GM18520 (cell line): ENCODE measurements at regions not wholly inside any gene's neighbourhood (a gene's known extent, or its start where the extent isn't known, plus 50 kb on each side); places are given as distances from the start of the nearest gene placed in this dataset.

Source experiments
- ATAC-seq: cut with Tn5 transposase; IDR thresholded peaks from one replicate; pipeline ENCODE4 v1.9.1; 2021; ENCODE audit not compliant: unreplicated experiment

DNA sequence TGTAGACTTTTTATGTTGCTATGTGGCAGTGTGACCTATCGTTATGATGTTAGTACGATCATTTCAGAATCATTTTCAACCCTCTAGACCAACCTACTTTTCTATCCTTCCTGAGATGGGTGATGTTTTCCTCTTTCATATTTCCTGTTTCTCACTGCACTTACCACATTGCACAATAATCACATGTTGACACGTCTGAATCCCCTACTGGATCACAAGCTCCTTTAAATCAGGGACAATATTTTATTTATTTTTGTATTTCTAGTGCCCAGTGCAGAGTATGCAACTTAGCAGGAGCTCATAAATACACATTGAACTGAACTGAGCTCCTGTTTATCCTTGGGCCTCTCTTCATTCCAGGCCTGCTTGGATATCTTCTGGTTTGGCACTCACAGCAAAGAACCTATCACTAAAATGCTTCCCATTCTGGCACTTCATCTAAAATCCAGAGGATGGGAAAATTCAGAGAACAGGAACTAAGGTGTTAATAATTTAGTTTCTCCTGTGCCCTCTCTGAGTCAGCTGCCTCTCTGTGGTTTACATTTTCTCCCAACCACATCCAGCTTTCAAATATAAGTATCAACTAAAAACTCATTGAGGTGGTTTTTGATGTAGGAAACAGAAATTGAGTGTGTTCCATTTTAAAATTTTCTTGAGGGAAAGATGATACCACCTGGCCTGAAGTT lies 69.4 kb upstream of the DYRK2 start:
- ATAC-seq, result no peak

DNA sequence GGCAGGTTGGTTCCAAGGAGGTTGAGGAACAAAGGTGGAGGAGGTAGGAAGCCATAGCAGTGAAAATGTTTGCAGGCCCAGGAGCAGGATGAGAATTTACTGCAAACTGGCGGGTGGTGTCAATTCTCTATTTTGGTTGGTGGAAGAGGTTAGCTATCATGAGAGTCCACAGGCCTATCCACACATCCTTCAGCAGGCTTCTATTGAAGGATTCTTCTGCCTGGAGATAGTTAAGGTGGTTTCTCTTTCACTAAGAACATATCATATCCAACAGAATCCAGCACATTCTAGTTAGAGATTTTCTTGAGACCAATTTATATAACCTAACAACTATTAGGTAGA lies 68.9 kb upstream of the DYRK2 start:
- no peak for ATAC-seq

DNA sequence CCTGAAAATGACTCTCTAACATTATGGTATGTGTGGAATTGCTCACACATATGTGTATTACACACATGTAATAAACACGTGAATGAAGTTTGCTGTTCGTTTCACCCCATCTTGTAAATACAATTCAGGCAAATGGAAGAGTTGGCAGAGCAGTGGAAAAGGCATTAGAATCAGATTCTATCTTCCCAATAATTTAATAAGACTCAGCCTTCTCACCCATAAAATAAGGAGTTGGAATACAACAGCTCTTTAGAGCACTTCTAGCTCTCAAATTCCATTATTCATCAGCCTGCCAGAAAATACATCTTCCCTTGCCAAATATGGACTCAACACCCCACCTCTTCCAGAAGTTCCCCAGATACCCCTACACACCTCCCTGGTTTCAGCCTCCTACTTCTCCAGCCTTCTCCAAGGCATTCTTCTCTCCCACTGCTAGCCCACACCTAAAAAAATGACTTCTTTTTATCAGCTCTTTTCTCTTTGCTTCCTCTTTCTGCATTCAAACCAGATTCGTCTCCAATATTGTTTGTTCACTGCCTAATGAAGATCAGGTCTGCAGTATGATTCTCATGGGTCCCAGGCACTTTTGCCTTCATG lies 66.2 kb upstream of the DYRK2 start:
- no peak for ATAC-seq

DNA sequence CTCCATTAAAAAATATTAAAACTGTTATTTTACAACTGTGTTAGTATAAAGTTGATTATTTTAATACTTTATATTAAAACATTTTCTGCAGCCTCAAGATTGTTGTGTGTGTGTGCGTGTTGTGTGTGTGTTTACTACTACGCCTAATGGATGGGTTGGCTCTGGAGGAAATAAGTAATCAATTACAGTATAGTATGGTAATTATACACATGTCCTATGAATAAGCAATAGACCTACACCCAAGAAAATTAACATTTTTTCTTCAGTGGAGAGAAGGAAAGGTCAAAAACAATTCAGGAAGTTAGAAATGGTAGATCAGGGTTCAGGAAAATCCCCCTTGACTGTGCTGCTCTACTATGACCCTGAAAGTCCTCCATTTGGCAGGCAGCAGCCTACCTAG lies 65.7 kb upstream of the DYRK2 start:
- ATAC-seq, result no peak

DNA sequence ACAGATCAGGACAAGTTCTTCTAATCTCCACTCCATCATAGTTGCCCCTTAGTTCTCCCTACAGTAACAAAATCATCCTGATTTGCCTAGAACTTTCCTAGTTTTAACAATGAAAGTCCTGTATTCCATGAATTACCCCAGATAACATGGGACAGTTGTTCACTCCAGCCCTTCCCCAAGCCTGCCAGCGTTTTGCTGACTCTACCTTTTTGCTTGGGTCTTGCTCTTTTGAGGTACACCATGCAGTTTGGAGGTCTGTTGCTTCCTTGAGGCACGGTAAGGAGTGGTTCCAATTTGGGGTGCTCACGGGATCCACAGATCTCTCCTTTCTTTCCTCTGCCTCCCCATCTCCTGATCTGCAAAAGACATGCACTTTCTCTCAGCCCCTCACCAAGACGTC lies 61.6 kb upstream of the DYRK2 start:
- no peak for ATAC-seq

DNA sequence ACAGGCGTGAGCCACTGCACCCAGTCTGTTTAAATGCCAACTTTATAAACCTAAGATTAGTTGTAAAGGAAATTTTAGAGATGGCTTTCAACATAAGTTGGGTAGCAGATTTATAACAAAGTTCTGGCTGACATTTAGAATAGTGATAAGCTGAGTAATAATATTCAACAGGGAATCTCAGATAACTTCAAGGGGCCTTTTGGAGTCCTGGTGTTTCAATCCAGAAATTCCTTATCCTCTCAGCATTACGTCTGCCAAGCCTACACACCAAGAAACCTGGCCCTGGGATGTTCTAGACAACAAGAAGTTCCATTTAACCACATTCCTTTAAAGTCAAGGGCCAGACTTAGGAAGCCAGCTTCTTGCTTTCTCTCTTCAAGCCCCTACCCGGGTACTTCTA lies 59.5 kb upstream of the DYRK2 start:
- no peak for ATAC-seq

DNA sequence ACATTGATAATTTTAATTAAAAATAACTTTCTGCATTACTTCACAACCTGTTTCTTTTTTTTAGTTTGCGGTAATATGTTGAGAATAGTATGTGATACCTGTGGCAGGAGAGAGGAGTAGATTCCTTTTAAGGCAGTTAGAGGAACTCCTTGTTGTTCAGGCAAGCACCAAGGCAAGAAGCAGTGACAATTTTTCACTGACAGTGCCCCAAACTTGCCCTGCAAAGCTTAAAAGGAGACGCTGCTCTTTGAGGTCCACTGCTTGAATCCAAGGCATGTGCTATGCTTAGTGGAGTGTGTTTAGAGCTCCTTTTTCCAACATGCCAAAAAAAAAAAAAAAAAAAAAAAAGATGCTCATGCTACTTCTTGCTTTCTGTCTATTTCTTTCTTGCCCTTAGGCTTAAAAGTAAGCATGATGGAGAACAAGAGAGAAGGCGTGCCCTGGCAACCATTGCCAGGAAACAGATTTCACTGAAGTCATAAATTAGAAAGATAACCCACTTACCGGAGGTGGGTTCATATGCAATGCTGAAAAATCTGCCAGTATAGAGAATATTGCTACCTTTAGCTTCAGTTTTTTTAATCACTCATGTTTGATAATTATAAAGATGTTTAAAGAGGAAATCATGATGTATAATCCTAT lies 58.3 kb upstream of the DYRK2 start:
- ATAC-seq, result no peak

DNA sequence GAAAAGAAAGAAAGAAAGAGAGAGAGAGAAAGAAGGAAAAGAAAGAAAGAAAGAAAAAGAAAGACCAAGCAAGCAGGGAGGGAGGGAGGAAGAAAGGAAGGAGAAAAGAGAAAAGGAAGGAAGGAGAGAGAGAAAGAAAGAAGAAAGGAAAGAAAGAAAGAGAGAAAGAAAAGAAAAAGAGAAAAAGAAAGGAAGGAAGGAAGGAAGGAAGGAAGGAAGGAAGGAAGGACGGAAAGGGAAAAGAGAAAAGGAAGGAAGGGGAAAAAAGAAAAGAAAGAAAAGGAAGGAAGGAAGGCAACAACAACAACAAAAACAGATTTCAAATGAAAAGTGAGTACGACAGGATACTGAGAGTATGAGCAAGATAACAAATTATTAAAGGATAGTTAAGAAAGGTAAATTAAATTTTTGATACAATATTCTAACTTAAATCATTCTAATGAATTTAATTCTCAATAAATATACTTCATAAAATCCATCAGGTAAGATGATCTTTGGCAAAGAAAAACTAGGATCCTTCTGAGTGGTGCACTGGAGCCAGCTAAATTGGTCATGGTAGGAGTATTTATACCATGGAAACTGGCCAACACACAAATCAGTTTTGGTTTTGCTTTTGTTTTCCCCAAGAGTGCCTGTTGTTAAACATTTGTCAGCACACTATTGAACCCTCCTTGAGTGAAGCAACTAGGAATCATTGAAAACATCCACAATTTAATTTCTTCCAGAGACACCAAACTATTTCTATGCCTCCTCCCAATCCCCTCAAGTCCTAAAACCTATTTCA lies 56.1 kb upstream of the DYRK2 start:
- no peak for ATAC-seq

DNA sequence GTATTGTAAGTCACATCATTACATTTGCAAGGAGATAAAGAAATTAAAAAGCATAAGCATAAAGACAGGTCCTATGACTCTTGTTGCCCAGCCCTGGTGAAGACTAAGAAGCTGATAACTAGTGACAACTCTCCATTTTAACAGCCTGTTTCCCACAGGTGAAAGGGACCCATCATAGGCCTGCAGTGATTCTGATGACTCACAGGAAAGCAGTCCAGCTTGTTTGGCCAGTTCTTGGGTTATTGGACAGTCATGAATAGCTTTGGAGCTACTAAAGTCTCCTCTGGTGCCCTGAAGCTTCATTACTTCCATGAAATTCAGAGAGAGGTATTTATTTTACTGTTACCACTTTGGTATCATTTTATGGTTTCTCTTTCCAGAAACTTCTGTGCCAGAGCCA lies 55.5 kb upstream of the DYRK2 start:
- ATAC-seq, result no peak

DNA sequence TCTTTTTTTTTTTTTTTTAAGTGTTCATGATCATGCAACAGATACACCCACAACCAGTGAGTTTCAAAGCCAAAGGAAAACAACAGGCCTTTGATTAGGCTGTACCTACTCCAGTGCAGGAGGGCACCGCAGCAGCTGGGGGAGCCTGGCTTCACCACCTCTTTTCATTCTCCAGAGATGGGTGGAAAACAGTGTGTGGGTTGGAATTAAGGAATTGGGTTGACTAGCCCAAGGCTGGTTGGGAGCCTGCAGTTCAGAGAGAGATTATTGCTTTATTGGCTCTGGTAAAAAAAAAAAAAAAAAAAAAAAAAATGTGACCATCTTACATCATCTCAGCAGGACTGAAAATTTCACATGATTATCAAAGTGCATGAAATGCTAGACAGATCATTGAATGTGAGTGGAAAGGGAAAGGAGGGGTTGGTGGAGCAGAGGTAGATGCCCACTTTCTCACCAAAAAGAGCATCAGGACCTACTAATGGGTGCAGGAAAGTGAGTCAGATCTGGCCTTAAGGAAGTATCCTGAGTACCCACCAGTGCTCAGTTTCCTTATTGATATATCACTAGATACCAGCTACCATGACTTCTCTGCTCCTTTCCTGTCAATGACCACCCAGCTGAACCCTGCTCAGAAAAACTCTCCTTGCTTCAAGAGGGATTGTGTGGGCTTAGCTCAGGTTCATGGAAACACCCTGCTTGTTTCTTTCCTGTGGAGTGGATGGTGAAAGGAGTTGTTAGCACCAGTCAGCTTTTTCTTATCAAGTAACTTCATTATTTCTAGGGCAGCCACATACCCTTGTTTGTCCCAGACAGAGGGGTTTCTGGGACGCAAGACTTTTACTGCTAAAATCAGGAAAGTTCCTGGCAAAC lies 54.8 kb upstream of the DYRK2 start:
- no peak for ATAC-seq

DNA sequence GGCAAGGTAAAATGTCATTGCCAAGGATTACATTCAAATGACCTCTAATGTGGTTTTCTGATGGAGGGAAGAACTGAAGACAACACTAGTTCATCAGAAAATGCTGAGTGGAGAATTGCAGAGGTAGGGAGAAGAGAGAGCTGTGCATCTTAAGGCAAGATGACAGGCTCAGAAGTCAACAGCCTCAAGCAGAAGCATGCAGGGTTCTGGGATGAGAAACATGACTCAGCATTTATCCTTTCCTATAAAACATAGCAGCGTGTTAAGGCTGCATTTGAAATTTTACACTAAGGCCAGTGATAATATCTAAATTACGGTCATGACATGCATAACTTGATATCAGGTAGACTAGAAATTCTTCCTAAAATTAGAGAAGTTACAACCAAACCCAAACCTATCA lies 53.7 kb upstream of the DYRK2 start:
- no peak for ATAC-seq

DNA sequence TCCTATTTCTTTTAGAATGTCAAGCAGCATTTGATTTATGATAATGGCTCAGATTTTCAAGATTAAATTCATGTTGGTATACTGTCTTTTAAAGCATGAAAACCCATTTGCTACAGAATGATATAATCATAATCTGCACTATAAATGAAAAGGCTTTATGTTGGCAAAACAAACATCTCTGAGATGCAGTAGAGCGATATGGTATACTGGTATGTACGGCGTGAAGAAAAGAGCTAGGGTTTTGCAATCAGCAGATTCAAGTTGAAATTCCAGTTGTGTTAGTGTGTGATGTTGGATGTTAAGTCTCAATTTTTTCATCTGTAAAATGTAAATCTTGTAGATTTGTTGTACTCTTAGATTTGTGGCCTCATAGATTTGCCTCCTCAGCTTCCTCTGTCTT lies 53.2 kb upstream of the DYRK2 start:
- no peak for ATAC-seq

DNA sequence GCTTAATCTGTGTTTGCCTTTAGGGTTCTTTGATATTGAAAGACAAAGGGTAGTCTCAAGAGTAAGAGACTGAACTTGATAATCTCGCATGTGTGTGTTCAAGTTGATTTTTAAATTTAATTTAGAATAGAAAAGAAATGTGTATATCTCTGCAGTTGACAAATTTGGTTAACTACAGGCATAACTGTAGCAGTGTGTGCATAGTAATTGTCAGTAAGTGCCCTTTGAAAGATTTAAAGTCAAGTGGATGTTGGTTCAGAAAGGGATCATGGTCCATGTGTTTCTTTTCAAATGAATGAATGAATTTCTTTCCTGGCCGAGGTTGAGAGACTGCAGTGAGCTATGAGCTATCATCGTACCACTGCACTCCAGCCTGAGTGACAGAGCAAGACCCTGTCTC lies 49.9 kb upstream of the DYRK2 start:
- no peak for ATAC-seq
